Body of pancreas (tissue), 4 donors: ENCODE measurements at regions not wholly inside any gene's neighbourhood (a gene's known extent, or its start where the extent isn't known, plus 50 kb on each side); places are given as distances from the start of the nearest gene placed in this dataset.

ENCODE experiments used
- ATAC-seq: fragments of 150-250 bp; one replicate; pipeline ENCODE4 v1.9.1; 2016
- DNase-seq, 4 donors: peaks; one replicate each; pipeline ENCODE4 v3.0.0-alpha.2; 2019
- H3K27ac ChIP-seq, 4 donors: fragments of 200-600 bp; sonication (generic); 1 replicate in 3 of 4; 2 replicates in 1 of 4; pipeline versions ENCODE4 v1.5.1 to v1.6.1; 2016 to 2019; ENCODE audit warnings: mild to moderate bottlenecking in 1 of 4, mixed read lengths in 1 of 4, moderate library complexity in 1 of 4
- H3K27me3 ChIP-seq, 2 donors: fragments of 200-600 bp; sonication (generic); one replicate each; pipeline ENCODE4 v1.6.0; 2016; ENCODE audit warnings: mild to moderate bottlenecking in 1 of 2
- H3K36me3 ChIP-seq, 2 donors: fragments of 200-600 bp; sonication (generic); replicated peaks in 1 of 2; 2 replicates each; pipeline ENCODE4 v1.5.1; 2016; ENCODE audit warnings: low read depth in 2 of 2; ENCODE audit not compliant: insufficient read depth in 1 of 2
- H3K4me1 ChIP-seq: fragments of 200-600 bp; sonication (generic); one replicate; pipeline ENCODE4 v1.6.0; 2016
- H3K4me3 ChIP-seq, 2 donors: fragments of 200-600 bp; sonication (generic); 1 replicate in 1 of 2; 2 replicates in 1 of 2; pipeline ENCODE4 v1.5.1; 2016 to 2019
- H3K9me3 ChIP-seq, 3 donors: fragments of 200-600 bp; sonication (generic); 1 replicate in 2 of 3; 2 replicates in 1 of 3; pipeline ENCODE4 v1.5.1; 2016
- CTCF ChIP-seq, 7 experiments: fragments of 450-650 bp in 4 of 7; fragments of 200-600 bp in 3 of 7; sonication (generic) in 3 of 7; IDR thresholded peaks; one replicate each; pipeline ENCODE4 v1.5.1; 2016 to 2019; ENCODE audit warnings: antibody characterized with exemption in 7 of 7
- POLR2A ChIP-seq, 3 donors: fragments of 450-650 bp; IDR thresholded peaks; one replicate each; pipeline ENCODE4 v1.6.1; 2016; ENCODE audit warnings: antibody characterized with exemption in 3 of 3, mild to moderate bottlenecking in 2 of 3
- WGBS, 2 donors: methylation state at CpG; one replicate each; pipeline ENCODE4 v1.1.5; 2017; 5-methylcytosine and 5-hydroxymethylcytosine counted together
- intact Hi-C: fragments of 100-400 bp; cut with DNase I; formaldehyde crosslinking; loops from one replicate; pipeline ENCODE4 v1.15.1; 2023

DNA sequence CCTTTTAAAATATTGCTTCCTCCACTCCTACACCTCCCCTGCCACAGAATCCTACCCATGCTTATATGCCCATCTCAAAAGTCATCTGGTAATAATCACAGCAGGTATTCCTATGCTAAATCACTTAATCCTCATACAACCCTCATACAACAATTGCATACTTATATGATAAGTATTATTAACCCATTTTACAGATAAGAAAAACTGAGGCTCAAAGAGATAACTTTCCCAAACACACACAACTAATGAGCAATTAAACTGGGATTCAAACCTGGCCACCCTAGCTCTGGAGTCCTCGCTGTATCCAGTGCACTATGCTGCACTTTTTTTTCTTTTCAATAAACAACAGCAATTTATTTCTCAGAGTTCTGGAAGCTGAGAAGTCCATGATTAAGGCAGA lies 99.8 kb upstream of the TSPAN5 start:
- no peak for DNase-seq
- ATAC-seq, result no peak
- Histone ChIP-seq H3K27me3 (no peaks in the 10 kb centered on the region), H3K9me3 (no peaks in the 10 kb centered on the region), H3K4me3 (no peak overlapping the region), H3K27ac (no peak overlapping the region), H3K36me3 (no peaks in the 10 kb centered on the region), H3K4me1 (no peaks in the 10 kb centered on the region)
- intact Hi-C loops, result no loop called here
- TF ChIP-seq POLR2A (IDR thresholded peaks at IDR 0.05) (no peak), CTCF (IDR thresholded peaks at IDR 0.05) (no peak)
- WGBS, 2 donors, result 100% methylated on average over 1 of the region's 1 CpG

- H3K36me3 ChIP-seq, result no peaks in the 10 kb centered on the region
- H3K27me3 ChIP-seq, result no peaks in the 10 kb centered on the region
- no peak overlapping the region for H3K4me3 ChIP-seq
- no peaks in the 10 kb centered on the region for H3K4me1 ChIP-seq
- intact Hi-C loops, result no loop called here
- H3K9me3 ChIP-seq, result no peaks in the 10 kb centered on the region
- WGBS, 2 donors, result 89 to 100% methylated on average over 1 of the region's 1 CpG
- H3K27ac ChIP-seq, result no peak overlapping the region
- TF ChIP-seq POLR2A (IDR thresholded peaks at IDR 0.05), result no peak
- TF ChIP-seq CTCF (IDR thresholded peaks at IDR 0.05), result no peak
- no peak for ATAC-seq
- no peak for DNase-seq
Measured at GRCh38 chr4:98754736-98755135, 96.3 kb upstream of the TSPAN5 start.

- Histone ChIP-seq H3K4me3 (no peak overlapping the region), H3K4me1 (no peaks in the 10 kb centered on the region), H3K9me3 (no peaks in the 10 kb centered on the region), H3K27me3 (no peaks in the 10 kb centered on the region), H3K27ac (no peak overlapping the region), H3K36me3 (no peaks in the 10 kb centered on the region)
- DNase-seq, result no peak
- TF ChIP-seq POLR2A (IDR thresholded peaks at IDR 0.05), result no peak
- no peak for TF ChIP-seq CTCF (IDR thresholded peaks at IDR 0.05)
- ATAC-seq, result no peak
- intact Hi-C loops, result no loop called here
Measured at GRCh38 chr4:98749206-98749605, 90.8 kb upstream of the TSPAN5 start.

DNA sequence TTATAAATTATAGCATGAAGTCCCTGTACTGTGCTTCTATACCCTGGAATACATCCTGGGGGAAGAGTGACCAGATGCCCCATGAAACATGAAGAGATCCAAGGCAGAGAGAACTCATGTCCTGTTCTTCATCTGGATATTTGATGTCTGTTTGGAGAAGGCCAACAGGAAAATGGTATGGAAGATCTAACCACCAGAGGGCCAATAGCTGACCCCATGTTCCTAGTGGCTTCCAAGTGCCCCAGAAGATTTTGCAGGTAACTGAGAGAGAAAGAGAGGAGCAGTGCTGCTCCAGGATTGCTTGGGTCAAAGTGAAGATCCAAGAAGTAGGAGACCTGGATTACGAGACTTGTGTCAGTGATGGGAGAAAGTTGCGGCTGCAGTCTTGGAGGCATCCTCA lies 90.2 kb upstream of the TSPAN5 start:
- DNase-seq, result no peak
- Histone ChIP-seq H3K4me3 (no peak overlapping the region), H3K9me3 (no peaks in the 10 kb centered on the region), H3K27me3 (no peaks in the 10 kb centered on the region), H3K27ac (no peak overlapping the region), H3K36me3 (no peaks in the 10 kb centered on the region), H3K4me1 (no peaks in the 10 kb centered on the region)
- WGBS, 2 donors, result 93 to 96% methylated on average over 2 of the region's 2 CpGs
- no peak for TF ChIP-seq CTCF (IDR thresholded peaks at IDR 0.05)
- no peak for TF ChIP-seq POLR2A (IDR thresholded peaks at IDR 0.05)
- no peak for ATAC-seq
- intact Hi-C loops, result no loop called here

GRCh38 chr4:98747393-98748091 lies 89.1 kb upstream of the TSPAN5 start:
- ATAC-seq, result no peak
- 71 to 74% methylated on average over 7 of the region's 7 CpGs for WGBS, 2 donors

More at GRCh38 chr4:98747393-98748091, 89.1 kb upstream of the TSPAN5 start:
- H3K9me3 ChIP-seq, result no peaks in the 10 kb centered on the region
- no peak overlapping the region for H3K4me3 ChIP-seq
- no peaks in the 10 kb centered on the region for H3K27me3 ChIP-seq
- H3K36me3 ChIP-seq, result no peaks in the 10 kb centered on the region
- H3K4me1 ChIP-seq, result no peaks in the 10 kb centered on the region
- intact Hi-C loops, result no loop called here
- TF ChIP-seq POLR2A (IDR thresholded peaks at IDR 0.05), result no peak
- no peak for TF ChIP-seq CTCF (IDR thresholded peaks at IDR 0.05)
- DNase-seq, result no peak
- H3K27ac ChIP-seq, result no peak overlapping the region
